ENCODE measurements at regions not wholly inside any gene's neighbourhood (a gene's known extent, or its start where the extent isn't known, plus 50 kb on each side); places are given as distances from the start of the nearest gene placed in this dataset.

DNA sequence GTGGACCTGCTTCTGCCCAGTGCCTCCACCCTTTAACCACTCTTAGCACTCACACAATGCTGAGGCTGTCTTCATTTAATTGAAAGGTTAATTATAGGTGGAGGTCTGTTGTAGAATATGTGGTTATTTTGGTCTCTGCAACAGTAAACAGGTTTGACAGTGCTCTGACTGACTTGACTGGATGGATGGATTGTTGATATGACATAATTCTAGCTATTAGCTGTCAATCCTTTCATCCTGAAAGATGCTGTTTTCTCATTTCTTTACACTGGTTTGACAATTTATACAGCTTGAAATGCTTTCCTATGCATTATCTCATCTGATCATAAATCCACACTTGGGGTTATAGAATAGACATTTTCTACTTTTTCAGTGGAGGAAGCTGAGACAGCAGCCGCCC lies 210.7 kb downstream of the CDH26 start:
- no peak for TF ChIP-seq ZFX (IDR thresholded peaks at IDR 0.05)
- TF ChIP-seq, protein P1, sequence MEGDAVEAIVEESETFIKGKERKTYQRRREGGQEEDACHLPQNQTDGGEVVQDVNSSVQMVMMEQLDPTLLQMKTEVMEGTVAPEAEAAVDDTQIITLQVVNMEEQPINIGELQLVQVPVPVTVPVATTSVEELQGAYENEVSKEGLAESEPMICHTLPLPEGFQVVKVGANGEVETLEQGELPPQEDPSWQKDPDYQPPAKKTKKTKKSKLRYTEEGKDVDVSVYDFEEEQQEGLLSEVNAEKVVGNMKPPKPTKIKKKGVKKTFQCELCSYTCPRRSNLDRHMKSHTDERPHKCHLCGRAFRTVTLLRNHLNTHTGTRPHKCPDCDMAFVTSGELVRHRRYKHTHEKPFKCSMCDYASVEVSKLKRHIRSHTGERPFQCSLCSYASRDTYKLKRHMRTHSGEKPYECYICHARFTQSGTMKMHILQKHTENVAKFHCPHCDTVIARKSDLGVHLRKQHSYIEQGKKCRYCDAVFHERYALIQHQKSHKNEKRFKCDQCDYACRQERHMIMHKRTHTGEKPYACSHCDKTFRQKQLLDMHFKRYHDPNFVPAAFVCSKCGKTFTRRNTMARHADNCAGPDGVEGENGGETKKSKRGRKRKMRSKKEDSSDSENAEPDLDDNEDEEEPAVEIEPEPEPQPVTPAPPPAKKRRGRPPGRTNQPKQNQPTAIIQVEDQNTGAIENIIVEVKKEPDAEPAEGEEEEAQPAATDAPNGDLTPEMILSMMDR (conservative IDR thresholded peaks at IDR 0.05), result no peak

DNA sequence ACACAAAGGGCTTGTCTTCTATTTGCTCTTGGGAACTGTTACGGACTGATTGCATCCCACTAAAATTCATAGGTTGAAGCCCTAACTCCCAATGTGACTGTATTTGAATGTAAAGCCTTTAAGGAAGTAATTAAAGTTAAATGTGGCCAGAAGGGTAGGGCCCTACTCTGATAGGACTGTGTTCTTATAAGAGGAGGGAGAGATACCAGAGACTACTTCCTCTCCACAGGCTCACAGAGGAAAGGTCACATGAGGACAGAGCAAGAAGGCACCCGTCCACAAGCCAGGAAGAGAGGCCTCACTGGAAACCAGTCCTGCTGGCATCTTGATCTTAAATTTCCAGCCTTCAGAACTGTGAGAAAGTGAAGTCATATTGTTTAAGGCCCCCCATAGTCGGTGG lies 211.9 kb downstream of the CDH26 start:
- H3K27ac ChIP-seq, result no peak overlapping the region
- TF ChIP-seq, protein P1 (conservative IDR thresholded peaks at IDR 0.05), result no peak

More for the DNA sequence above, 210.7 kb downstream of the CDH26 start:
- no peak overlapping the region for H3K27ac ChIP-seq

DNA sequence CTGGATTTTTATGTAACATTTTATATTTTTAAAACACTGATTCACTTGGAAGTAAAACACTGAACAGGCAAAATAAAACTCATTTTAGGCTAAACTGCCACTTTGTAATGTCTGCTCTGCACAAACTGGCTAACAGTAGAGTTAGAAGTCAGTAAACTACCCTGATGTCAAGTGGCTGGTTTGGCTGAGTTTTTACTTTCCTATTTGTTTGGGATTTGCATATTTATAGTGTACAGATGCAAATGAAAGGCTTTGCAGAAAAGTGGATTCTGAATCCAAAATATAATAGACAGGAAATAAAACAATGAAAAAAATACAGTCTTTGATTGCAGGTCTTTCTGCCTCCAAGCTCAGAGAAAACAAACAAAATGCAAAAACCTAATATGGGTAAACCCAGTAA lies 213.1 kb downstream of the CDH26 start:
- no peak overlapping the region for H3K27ac ChIP-seq
- TF ChIP-seq, protein P1 (conservative IDR thresholded peaks at IDR 0.05), result no peak
- no peak for TF ChIP-seq ZFX (IDR thresholded peaks at IDR 0.05)

DNA sequence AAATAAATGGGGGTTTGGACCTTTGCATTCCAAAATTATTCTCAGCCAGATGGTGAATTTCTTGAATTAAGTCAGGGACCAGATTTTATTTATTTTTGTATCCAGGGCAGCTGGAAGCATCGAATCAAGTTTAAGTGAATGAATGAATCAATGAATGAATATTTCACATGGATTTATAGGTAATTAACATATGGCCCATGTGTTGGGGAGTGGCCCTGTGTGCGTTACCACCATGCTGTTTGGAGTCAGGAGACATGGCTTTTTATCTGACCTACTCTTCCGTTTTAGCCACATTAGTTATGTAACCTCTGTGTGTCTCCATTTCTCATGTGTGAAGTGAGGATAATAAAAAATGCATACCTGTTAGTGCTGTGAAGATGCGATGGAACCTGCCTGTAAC lies 213.5 kb downstream of the CDH26 start:
- TF ChIP-seq, protein P1 (conservative IDR thresholded peaks at IDR 0.05), result no peak
- TF ChIP-seq ZFX (IDR thresholded peaks at IDR 0.05), result no peak
- no peak overlapping the region for H3K27ac ChIP-seq

DNA sequence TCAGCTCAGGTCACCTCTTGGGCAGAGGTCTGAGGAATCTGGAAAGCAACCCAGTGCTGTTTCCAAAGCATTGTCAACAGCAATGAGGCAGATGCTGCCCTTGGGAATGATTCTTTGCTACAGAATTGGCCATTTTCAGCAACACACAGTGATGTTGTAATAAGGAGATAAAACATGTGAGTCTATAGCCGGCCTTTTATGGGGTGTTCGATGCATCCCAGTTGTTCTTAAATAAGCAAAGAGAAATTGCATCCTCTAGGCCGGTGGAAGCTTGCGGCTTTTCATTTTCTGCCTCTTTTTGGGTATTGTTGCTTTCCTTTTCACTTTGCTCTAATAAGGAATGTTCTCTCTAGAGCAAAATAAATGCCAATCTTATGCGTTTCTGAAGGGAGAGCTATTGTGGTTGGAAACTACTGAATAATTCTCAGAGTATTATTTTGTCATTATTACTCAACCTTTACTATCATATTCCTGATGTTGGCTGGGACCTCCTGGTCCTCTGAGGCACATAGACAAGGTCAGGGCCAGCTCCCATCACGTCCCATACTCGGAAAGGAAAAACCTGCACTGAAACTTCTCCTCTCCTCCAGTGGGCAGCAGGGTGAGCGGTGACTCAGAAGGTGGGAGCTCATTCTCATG lies 214.2 kb downstream of the CDH26 start:
- no peak for TF ChIP-seq ZFX (IDR thresholded peaks at IDR 0.05)
- TF ChIP-seq, protein P1 (conservative IDR thresholded peaks at IDR 0.05), result no peak
- no peak overlapping the region for H3K27ac ChIP-seq

DNA sequence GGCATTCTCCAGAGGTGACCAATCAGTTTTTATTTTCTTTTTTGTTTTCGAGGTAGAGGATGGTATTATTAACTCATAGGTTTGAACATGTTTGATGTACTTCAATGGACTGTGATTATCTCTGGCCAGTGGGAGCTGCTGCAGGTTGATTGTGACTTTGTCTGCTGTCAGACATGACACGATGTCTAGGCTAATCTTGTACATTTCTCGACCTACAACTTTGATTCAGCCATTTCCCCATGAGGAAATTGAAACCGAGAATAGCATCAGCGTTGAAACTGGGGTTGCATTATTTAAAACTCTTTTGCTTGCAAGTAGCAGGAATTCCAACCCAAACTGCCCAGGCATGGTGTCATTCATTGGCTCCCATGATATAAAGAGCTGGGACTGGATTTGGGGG lies 218.9 kb downstream of the CDH26 start:
- H3K27ac ChIP-seq, result no peak overlapping the region
- TF ChIP-seq ZFX (IDR thresholded peaks at IDR 0.05), result no peak
- TF ChIP-seq, protein P1 (conservative IDR thresholded peaks at IDR 0.05), result no peak

DNA sequence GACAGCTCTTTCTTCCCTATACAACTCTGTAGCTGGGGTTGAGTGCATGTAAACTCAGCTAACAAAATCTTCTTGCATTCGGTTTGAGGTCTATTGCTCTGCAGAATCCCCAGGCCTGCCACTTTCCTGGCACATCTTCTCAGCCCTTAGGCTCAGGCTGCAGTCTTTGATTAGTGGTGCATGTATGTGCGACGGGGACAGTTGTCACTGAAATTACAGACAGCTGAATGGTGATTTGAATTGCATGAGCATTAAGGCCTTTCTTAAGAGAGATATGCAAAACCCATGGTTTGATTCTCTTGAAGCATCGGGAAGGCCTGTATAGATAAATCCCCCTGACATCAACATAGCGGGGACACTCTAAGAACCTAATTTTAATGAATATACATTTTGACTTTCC lies 222.8 kb downstream of the CDH26 start:
- no peak overlapping the region for H3K27ac ChIP-seq
- no peak for TF ChIP-seq ZFX (IDR thresholded peaks at IDR 0.05)
- TF ChIP-seq, protein P1 (conservative IDR thresholded peaks at IDR 0.05), result no peak
